Stimulated activated CD8-positive, alpha-beta memory T cell treated with anti-CD3 and anti-CD28 coated beads, Interleukin-4, amount 100 ng/mL, for 1 hour (primary cell): ENCODE measurements at regions not wholly inside any gene's neighbourhood (a gene's known extent, or its start where the extent isn't known, plus 50 kb on each side); places are given as distances from the start of the nearest gene placed in this dataset.

ENCODE experiments used
- DNase-seq, 2 donors: peaks; one replicate each; pipeline ENCODE4 v3.0.0-alpha.2; 2020; ENCODE audit warnings: low read depth in 2 of 2, low spot score in 1 of 2

GRCh38 chr1:38269923-38270848 lies 223.6 kb upstream of the POU3F1 start:
- DNase-seq: no peak

DNA sequence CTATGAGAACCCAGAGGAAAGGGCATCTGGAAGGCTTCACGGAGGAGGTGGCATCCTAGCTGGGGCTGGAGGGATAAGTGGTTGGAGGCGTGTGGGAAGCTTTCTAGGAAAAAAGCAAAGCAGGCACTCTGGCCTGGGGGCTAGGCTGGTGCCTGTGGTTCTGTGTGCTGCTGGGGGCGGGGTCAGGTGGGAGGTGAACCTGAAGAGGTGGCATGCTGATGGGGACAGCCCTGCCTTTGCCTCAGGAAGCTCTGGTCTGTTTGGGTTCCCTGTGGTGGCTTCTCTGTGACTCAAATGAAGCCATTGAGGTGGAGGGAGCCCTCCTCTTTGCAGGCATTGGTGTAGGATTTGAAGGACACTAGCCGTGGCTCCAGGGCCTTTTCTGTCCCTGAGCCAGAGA lies 221.6 kb upstream of the POU3F1 start:
- no peak for DNase-seq

GRCh38 chr1:38267037-38268036 lies 220.7 kb upstream of the POU3F1 start:
- no peak for DNase-seq

DNA sequence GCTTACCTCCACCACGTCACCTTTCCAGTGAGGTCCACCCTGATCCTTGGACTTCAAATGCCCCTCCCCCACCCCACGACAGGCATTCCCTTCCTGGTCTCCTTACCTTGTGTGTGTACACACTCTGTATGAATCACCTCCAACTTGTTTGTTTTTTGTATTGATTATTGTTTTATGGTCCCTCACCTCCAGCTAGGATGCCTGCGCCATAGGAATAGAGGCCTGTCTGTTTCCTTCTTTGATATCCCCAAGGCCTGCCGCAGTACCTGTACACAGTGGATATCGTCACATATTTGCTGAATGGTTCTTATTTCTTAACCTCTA lies 219.6 kb upstream of the POU3F1 start:
- no peak for DNase-seq

GRCh38 chr1:38265293-38266196 lies 219.0 kb upstream of the POU3F1 start:
- DNase-seq: no peak

DNA sequence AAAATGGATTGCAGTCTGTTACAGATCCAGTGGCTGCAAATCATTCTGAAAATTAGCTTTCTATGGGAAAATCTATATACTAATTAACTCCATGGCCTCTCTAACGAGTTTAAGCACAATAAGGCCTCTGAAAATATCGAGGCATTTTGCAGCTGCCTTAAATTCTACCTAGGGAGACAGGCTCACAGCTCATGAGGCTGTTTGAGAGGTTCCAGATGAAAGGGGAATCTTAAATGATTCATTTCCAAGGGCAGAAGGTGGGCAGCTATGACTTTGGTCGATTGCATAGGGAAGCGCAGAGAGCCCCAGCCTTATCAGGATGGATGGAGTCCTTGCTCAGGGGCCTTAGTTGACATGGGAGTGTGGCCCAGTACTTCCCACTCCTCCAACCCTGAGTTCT lies 216.8 kb upstream of the POU3F1 start:
- no peak for DNase-seq

DNA sequence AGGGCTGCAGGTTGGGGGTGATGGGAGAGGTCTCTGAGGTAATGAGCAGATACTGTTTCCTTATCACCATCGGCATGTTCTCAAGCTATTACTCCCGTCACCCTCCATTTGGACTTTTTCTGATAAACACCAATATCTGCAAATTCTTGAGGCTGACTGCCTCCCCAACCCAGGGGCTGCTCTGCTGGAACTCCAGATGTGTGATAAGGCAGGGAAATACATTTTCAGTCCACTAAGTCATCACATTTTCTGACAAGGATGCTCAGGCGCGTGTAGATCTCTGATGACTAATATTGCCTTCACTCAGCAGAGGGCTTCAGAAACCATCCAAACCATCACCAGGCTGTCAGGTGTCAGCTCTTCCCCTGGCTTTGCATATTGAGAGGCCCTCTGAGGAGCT lies 215.0 kb upstream of the POU3F1 start:
- DNase-seq: no peak

GRCh38 chr1:38258085-38258627 lies 211.6 kb upstream of the POU3F1 start:
- no peak for DNase-seq

DNA sequence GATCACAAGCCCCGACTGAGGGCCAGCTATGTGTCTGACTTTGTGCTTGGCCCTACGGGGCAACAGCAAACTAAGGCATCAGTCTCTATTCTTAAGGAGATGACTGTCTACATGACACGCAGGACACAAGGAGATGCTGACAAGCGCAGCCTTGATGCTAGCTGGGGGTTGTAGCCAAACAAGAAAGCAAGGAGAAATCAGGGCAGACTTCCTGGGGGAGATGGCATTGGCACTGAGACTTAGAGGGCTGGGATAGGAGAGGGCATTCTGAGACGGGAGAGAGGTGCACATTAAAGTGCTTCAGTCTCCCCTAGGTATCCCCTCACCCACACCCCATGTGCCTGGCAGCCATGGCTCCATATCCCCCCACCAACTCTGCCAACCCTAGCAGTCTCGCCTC lies 210.8 kb upstream of the POU3F1 start:
- no peak for DNase-seq

- no peak for DNase-seq
Measured at GRCh38 chr1:38256072-38256471, 209.5 kb upstream of the POU3F1 start.

GRCh38 chr1:38253314-38253713 lies 206.7 kb upstream of the POU3F1 start:
- DNase-seq: no peak

DNA sequence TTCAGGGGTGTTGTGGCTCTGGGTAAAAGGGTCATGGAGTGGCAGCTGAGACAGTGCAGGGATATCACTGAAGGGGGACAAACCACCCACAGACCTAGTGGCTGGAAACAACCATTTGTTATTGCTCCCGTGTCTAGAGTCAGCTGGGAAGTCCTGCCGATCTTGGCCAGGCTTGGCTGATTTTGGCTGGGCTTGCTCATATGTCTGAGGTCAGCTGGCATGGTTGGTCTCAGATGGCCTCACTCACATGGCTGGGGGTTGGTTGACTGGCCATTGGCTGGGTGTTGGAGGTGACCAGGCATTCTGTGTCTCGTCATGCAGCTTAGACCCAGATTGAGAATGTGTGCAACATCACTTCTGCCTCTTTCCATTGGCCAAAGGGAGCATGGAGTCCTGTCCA lies 203.8 kb upstream of the POU3F1 start:
- DNase-seq: no peak

DNA sequence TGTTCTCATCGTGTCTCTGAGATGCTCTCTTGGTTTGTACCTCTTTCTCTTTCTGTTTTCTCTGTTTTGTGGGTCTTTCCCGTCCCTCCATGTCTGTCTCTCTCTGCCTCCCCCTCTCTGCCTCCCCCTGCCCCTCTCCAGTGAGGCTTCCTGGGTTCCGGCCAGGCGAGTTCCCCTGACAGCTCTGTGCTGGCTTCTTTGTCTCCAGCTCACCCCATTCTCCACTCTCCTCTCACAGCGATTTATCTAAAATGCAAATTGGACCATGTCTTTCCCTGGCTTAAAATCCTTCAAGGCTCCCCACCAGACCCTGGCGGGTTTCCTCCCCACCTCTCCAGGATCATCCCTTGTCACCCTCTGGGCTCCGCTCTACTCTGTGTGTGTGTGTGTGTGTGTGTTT lies 202.4 kb upstream of the POU3F1 start:
- no peak for DNase-seq

- DNase-seq: no peak
Measured at GRCh38 chr1:38246955-38247952, 200.7 kb upstream of the POU3F1 start.

- DNase-seq: no peak
Measured at GRCh38 chr1:38244218-38244845, 197.7 kb upstream of the POU3F1 start.

- no peak for DNase-seq
Measured at GRCh38 chr1:38243106-38243505, 196.5 kb upstream of the POU3F1 start.

GRCh38 chr1:38242506-38242905 lies 195.9 kb upstream of the POU3F1 start:
- DNase-seq: no peak

DNA sequence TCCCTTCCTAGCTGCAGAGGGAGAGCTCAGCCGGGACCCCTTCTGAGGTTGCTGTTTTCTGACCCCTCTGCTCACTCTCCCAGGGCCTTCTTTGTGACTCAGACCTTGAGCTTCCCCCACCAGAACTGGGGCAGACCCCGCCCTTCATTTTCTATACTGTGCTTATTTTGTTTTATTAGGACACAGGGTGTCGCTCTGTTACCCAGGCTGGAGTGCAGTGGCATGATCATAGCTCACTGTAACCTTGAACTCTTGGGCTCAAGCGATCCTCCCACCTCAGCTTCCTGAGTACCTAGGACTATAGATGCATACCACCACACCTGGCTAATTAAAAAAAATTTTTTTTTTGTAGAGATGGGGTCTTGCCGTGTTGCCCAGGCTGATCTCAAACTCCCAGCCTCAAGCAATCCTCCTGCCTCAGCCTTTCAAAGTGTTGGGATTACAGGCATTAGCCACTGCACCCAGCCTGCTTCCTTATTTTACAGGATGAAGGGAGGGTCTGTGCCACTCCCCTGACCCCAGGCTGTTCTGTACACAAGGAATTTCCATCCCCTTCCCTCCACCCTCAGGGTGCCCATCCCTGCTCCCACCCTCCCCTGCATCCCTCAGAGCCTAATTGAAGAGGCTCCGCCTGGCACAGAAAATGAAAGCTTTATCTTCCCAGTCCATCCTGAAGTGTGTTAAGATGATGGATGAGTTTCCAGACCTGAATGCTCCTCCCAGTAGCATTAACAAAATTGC lies 195.2 kb upstream of the POU3F1 start:
- no peak for DNase-seq
